ENCODE measurements at regions not wholly inside any gene's neighbourhood (a gene's known extent, or its start where the extent isn't known, plus 50 kb on each side); places are given as distances from the start of the nearest gene placed in this dataset.

GRCh38 chr4:14362385-14362784 is 639.9 kb upstream of the CPEB2 start:
- Histone ChIP-seq H3K36me3 (no peaks in the 10 kb centered on the region), H3K4me3 (no peak overlapping the region), H3K27ac (no peak overlapping the region), H3K27me3 (no peaks in the 10 kb centered on the region), H3K4me1 (no peaks in the 10 kb centered on the region), H3K9me3 (no peaks in the 10 kb centered on the region)
- intact Hi-C loops (cut with DNase I; ENCODE audit: low total_unique reads): no loop called here
- no peak for TF ChIP-seq CTCF (IDR thresholded peaks at IDR 0.05)
- no peak for DNase-seq

- Histone ChIP-seq H3K4me3 (no peak overlapping the region), H3K27me3 (no peaks in the 10 kb centered on the region), H3K27ac (no peak overlapping the region), H3K9me3 (no peaks in the 10 kb centered on the region), H3K4me1 (no peaks in the 10 kb centered on the region), H3K36me3 (no peaks in the 10 kb centered on the region)
- TF ChIP-seq CTCF (IDR thresholded peaks at IDR 0.05): no peak
- DNase-seq: no peak
- intact Hi-C loops (cut with DNase I; ENCODE audit: low total_unique reads): no loop called here
These were observed 637.2 kb upstream of the CPEB2 start for GRCh38 chr4:14364953-14365536.

- Histone ChIP-seq H3K9me3 (no peaks in the 10 kb centered on the region), H3K27ac (no peak overlapping the region), H3K4me1 (no peaks in the 10 kb centered on the region), H3K27me3 (no peaks in the 10 kb centered on the region), H3K36me3 (no peaks in the 10 kb centered on the region), H3K4me3 (no peak overlapping the region)
- DNase-seq: no peak
- no peak for TF ChIP-seq CTCF (IDR thresholded peaks at IDR 0.05)
- intact Hi-C loops (cut with DNase I; ENCODE audit: low total_unique reads): no loop called here
These were observed 633.9 kb upstream of the CPEB2 start for GRCh38 chr4:14368391-14368790.

GRCh38 chr4:14371131-14371530 is 631.1 kb upstream of the CPEB2 start:
- no peak overlapping the region for H3K4me3 ChIP-seq
- no peak for DNase-seq
- TF ChIP-seq CTCF (IDR thresholded peaks at IDR 0.05): no peak
- no peaks in the 10 kb centered on the region for H3K36me3 ChIP-seq
- H3K27ac ChIP-seq: no peak overlapping the region
- H3K4me1 ChIP-seq: no peaks in the 10 kb centered on the region
- intact Hi-C loops (cut with DNase I; ENCODE audit: low total_unique reads): no loop called here
- no peaks in the 10 kb centered on the region for H3K27me3 ChIP-seq
- no peaks in the 10 kb centered on the region for H3K9me3 ChIP-seq

GRCh38 chr4:14375816-14376215 is 626.5 kb upstream of the CPEB2 start:
- Histone ChIP-seq H3K4me1 (no peaks in the 10 kb centered on the region), H3K27ac (no peak overlapping the region), H3K9me3 (peaks cover 0 to 8% (median 0%) of the 10 kb centered on the region in 3 donors), H3K4me3 (no peak overlapping the region), H3K27me3 (no peaks in the 10 kb centered on the region), H3K36me3 (no peaks in the 10 kb centered on the region)
- intact Hi-C loops (cut with DNase I; ENCODE audit: low total_unique reads): no loop called here
- TF ChIP-seq CTCF (IDR thresholded peaks at IDR 0.05): no peak
- no peak for DNase-seq

- H3K27ac ChIP-seq: no peak overlapping the region
- TF ChIP-seq CTCF (IDR thresholded peaks at IDR 0.05): no peak
- no peak for DNase-seq
- H3K9me3 ChIP-seq: peaks cover 0 to 8% (median 0%) of the 10 kb centered on the region in 3 donors
- H3K4me1 ChIP-seq: no peaks in the 10 kb centered on the region
- intact Hi-C loops (cut with DNase I; ENCODE audit: low total_unique reads): no loop called here
- no peaks in the 10 kb centered on the region for H3K27me3 ChIP-seq
- no peak overlapping the region for H3K4me3 ChIP-seq
- no peaks in the 10 kb centered on the region for H3K36me3 ChIP-seq
These were observed 623.1 kb upstream of the CPEB2 start for GRCh38 chr4:14379183-14379582.

Data from tibial artery (tissue), 4 donors.